GM23248 (cell line): ENCODE measurements at regions not wholly inside any gene's neighbourhood (a gene's known extent, or its start where the extent isn't known, plus 50 kb on each side); places are given as distances from the start of the nearest gene placed in this dataset.
"Not testable (repeated sequence)": the region's sequence is repeated elsewhere in the genome, so short reads cannot be mapped to it uniquely, and the experiment has no call there.

Experiments used
- DNase-seq: peaks from one replicate; pipeline ENCODE4 v3.0.0-alpha.2; 2015
- H2AFZ ChIP-seq: fragments of 200-600 bp; sonication (generic); 2 replicates; pipeline ENCODE4 v1.6.1; 2016; ENCODE audit warnings: antibody characterized with exemption
- H3F3A ChIP-seq: fragments of 200-600 bp; sonication (generic); 2 replicates; pipeline ENCODE4 v1.6.1; 2016; ENCODE audit warnings: mild to moderate bottlenecking, antibody characterized with exemption, mixed run types; ENCODE audit not compliant: insufficient read depth
- H3K27ac ChIP-seq: fragments of 200-600 bp; sonication (generic); 2 replicates; pipeline ENCODE4 v1.5.1; 2016; ENCODE audit warnings: mild to moderate bottlenecking
- H3K27me3 ChIP-seq: fragments of 200-600 bp; sonication (generic); replicated peaks from 2 replicates; pipeline ENCODE4 v1.6.1; 2016; ENCODE audit warnings: mild to moderate bottlenecking; ENCODE audit not compliant: insufficient read depth
- H3K36me3 ChIP-seq: fragments of 200-600 bp; sonication (generic); 2 replicates; pipeline ENCODE4 v1.6.1; 2016; ENCODE audit warnings: low read depth, mild to moderate bottlenecking
- H3K4me1 ChIP-seq: fragments of 200-600 bp; sonication (generic); 2 replicates; pipeline ENCODE4 v1.6.1; 2016; ENCODE audit warnings: mild to moderate bottlenecking; ENCODE audit not compliant: insufficient read depth
- H3K4me2 ChIP-seq: fragments of 200-600 bp; sonication (generic); one replicate; pipeline ENCODE4 v1.6.1; 2016; ENCODE audit warnings: mild to moderate bottlenecking; ENCODE audit not compliant: unreplicated experiment
- H3K4me3 ChIP-seq: fragments of 200-600 bp; sonication (generic); 2 replicates; pipeline ENCODE4 v1.5.1; 2016; ENCODE audit warnings: mild to moderate bottlenecking
- H3K79me2 ChIP-seq: fragments of 200-600 bp; sonication (generic); 2 replicates; pipeline ENCODE4 v1.6.1; 2016; ENCODE audit warnings: mild to moderate bottlenecking; ENCODE audit not compliant: insufficient read depth
- H3K9ac ChIP-seq: fragments of 200-600 bp; sonication (generic); 2 replicates; pipeline ENCODE4 v1.6.1; 2016; ENCODE audit warnings: mild to moderate bottlenecking
- H3K9me2 ChIP-seq: fragments of 200-600 bp; sonication (generic); 2 replicates; pipeline ENCODE4 v1.6.1; 2016; ENCODE audit warnings: mixed run types, mild to moderate bottlenecking, moderate library complexity; ENCODE audit not compliant: insufficient read depth
- H3K9me3 ChIP-seq: fragments of 200-600 bp; sonication (generic); one replicate; pipeline ENCODE4 v1.6.1; 2017; ENCODE audit warnings: low read depth
- H4K20me1 ChIP-seq: fragments of 200-600 bp; sonication (generic); 2 replicates; pipeline ENCODE4 v1.6.0; 2016; ENCODE audit not compliant: insufficient read depth
- EZH2 ChIP-seq: fragments of 200-600 bp; sonication (generic); IDR thresholded peaks from 2 replicates; pipeline ENCODE4 v1.6.1; 2018; ENCODE audit warnings: antibody characterized with exemption, mild to moderate bottlenecking; ENCODE audit not compliant: insufficient read depth, poor library complexity, severe bottlenecking
- EZH2phosphoT487 ChIP-seq: fragments of 200-600 bp; sonication (generic); IDR thresholded peaks from 2 replicates; pipeline ENCODE4 v1.6.1; 2018; ENCODE audit warnings: antibody characterized with exemption, moderate library complexity, mild to moderate bottlenecking, low read depth; ENCODE audit not compliant: insufficient read depth
- WGBS, 2 experiments: methylation state at CpG; one replicate each; pipeline ENCODE4 v1.1.6; 2015 to 2017; ENCODE audit warnings: low lambda C conversion rate in 2 of 2, low coverage in 1 of 2; ENCODE audit errors: missing lambda C conversion rate in 2 of 2; 5-methylcytosine and 5-hydroxymethylcytosine counted together
- in situ Hi-C: fragments of 300-500 bp; cut with MboI; formaldehyde crosslinking; loops from 2 replicates; pipeline ENCODE4 v1.15.0; 2020

GRCh38 chr10:53534428-53534827 is 761.8 kb upstream of the MBL2 start:
- H3K27me3 ChIP-seq: no peaks in the 10 kb centered on the region
- no peaks in the 10 kb centered on the region for H4K20me1 ChIP-seq

GRCh38 chr10:53528974-53529373 is 756.4 kb upstream of the MBL2 start:
- H3K4me1 ChIP-seq: no peaks in the 10 kb centered on the region
- no peaks in the 10 kb centered on the region for H3K9me2 ChIP-seq
- no peak overlapping the region for H3K27ac ChIP-seq
- in situ Hi-C loops: no loop called here
- no peaks in the 10 kb centered on the region for H3K79me2 ChIP-seq
- WGBS, 2 experiments: 13 to 21% methylated on average over 2 of the region's 2 CpGs
- H3K9me3 ChIP-seq: no peaks in the 10 kb centered on the region
- no peaks in the 10 kb centered on the region for H3K36me3 ChIP-seq
- no peak for DNase-seq
- H3K9ac ChIP-seq: no peak overlapping the region
- H2AFZ ChIP-seq: no peak overlapping the region
- H3F3A ChIP-seq: no peaks in the 10 kb centered on the region
- no peaks in the 10 kb centered on the region for H3K27me3 ChIP-seq
- H4K20me1 ChIP-seq: no peaks in the 10 kb centered on the region
- H3K4me3 ChIP-seq: no peak overlapping the region
- H3K4me2 ChIP-seq: no peak overlapping the region
- TF ChIP-seq EZH2phosphoT487 (no peak), EZH2 (no peak)

More at GRCh38 chr10:53534428-53534827, 761.8 kb upstream of the MBL2 start:
- TF ChIP-seq EZH2 (no peak), EZH2phosphoT487 (no peak)
- Histone ChIP-seq H3K9me3 (peaks cover 1% of the 10 kb centered on the region), H2AFZ (no peak overlapping the region), H3K27ac (no peak overlapping the region), H3K9me2 (no peaks in the 10 kb centered on the region), H3F3A (no peaks in the 10 kb centered on the region), H3K9ac (no peak overlapping the region), H3K4me2 (no peak overlapping the region), H3K79me2 (no peaks in the 10 kb centered on the region), H3K4me1 (no peaks in the 10 kb centered on the region), H3K36me3 (no peaks in the 10 kb centered on the region), H3K4me3 (no peak overlapping the region)
- no peak for DNase-seq
- in situ Hi-C loops: no loop called here

- no peaks in the 10 kb centered on the region for H3K9me3 ChIP-seq
- no peaks in the 10 kb centered on the region for H3K9me2 ChIP-seq
- H3K27ac ChIP-seq: no peak overlapping the region
- no peak for DNase-seq
- H3K9ac ChIP-seq: no peak overlapping the region
- H3K79me2 ChIP-seq: no peaks in the 10 kb centered on the region
- no peak overlapping the region for H3K4me3 ChIP-seq
- WGBS, 2 experiments: 39 to 43% methylated on average over 2 of the region's 2 CpGs
- no peaks in the 10 kb centered on the region for H3K36me3 ChIP-seq
- in situ Hi-C loops: no loop called here
- no peak overlapping the region for H2AFZ ChIP-seq
- no peak overlapping the region for H3K4me2 ChIP-seq
- H3K4me1 ChIP-seq: no peaks in the 10 kb centered on the region
- H3F3A ChIP-seq: no peaks in the 10 kb centered on the region
- H4K20me1 ChIP-seq: no peaks in the 10 kb centered on the region
- TF ChIP-seq EZH2: no peak
- TF ChIP-seq EZH2phosphoT487: no peak
- H3K27me3 ChIP-seq: no peaks in the 10 kb centered on the region
These were observed 748.5 kb upstream of the MBL2 start for GRCh38 chr10:53521046-53521445.

- H3K9ac ChIP-seq: no peak overlapping the region
- TF ChIP-seq EZH2phosphoT487: no peak
- TF ChIP-seq EZH2: no peak
- no peaks in the 10 kb centered on the region for H3K9me3 ChIP-seq
- in situ Hi-C loops: no loop called here
- no peaks in the 10 kb centered on the region for H3K36me3 ChIP-seq
- H3K4me2 ChIP-seq: no peak overlapping the region
- WGBS, 2 experiments: 10 to 13% methylated on average over 1 of the region's 1 CpG
- H3K27ac ChIP-seq: no peak overlapping the region
- H3K4me3 ChIP-seq: no peak overlapping the region
- H3K27me3 ChIP-seq: no peaks in the 10 kb centered on the region
- H4K20me1 ChIP-seq: no peaks in the 10 kb centered on the region
- H3K79me2 ChIP-seq: no peaks in the 10 kb centered on the region
- DNase-seq: no peak
- H3K4me1 ChIP-seq: no peaks in the 10 kb centered on the region
- H3K9me2 ChIP-seq: no peaks in the 10 kb centered on the region
- H3F3A ChIP-seq: no peaks in the 10 kb centered on the region
- no peak overlapping the region for H2AFZ ChIP-seq
These were observed 735.6 kb upstream of the MBL2 start for GRCh38 chr10:53508197-53508596.

GRCh38 chr10:53504492-53504891 is 731.9 kb upstream of the MBL2 start:
- H3K27ac ChIP-seq, H3K4me3 ChIP-seq, H3K4me2 ChIP-seq, H2AFZ ChIP-seq, H4K20me1 ChIP-seq, H3K79me2 ChIP-seq, H3K9me2 ChIP-seq, H3F3A ChIP-seq, H3K27me3 ChIP-seq, H3K4me1 ChIP-seq, H3K9me3 ChIP-seq, in situ Hi-C loops, DNase-seq, H3K36me3 ChIP-seq, H3K9ac ChIP-seq: not testable (repeated sequence)
- 15 to 17% methylated on average over 2 of the region's 2 CpGs for WGBS, 2 experiments
